Gastroesophageal sphincter (tissue), 4 donors: ENCODE measurements at regions not wholly inside any gene's neighbourhood (a gene's known extent, or its start where the extent isn't known, plus 50 kb on each side); places are given as distances from the start of the nearest gene placed in this dataset.
"Not testable (repeated sequence)": the region's sequence is repeated elsewhere in the genome, so short reads cannot be mapped to it uniquely, and the experiment has no call there.

Experiments
- ATAC-seq: fragments of 150-250 bp; one replicate; pipeline ENCODE4 v1.9.1; 2016; ENCODE audit warnings: mild to moderate bottlenecking, moderate library complexity
- H3K27ac ChIP-seq, 4 donors: fragments of 200-600 bp; sonication (generic) in 3 of 4; 1 replicate in 3 of 4; 2 replicates in 1 of 4; pipeline ENCODE4 v1.5.1; 2016 to 2019
- H3K27me3 ChIP-seq: fragments of 200-600 bp; sonication (generic); one replicate; pipeline ENCODE4 v1.5.1; 2019
- H3K36me3 ChIP-seq, 2 donors: fragments of 200-600 bp; sonication (generic); one replicate each; pipeline ENCODE4 v1.5.1; 2019; ENCODE audit warnings: control low read depth in 1 of 2
- H3K4me1 ChIP-seq, 3 donors: fragments of 200-600 bp; sonication (generic); 1 replicate in 2 of 3; 2 replicates in 1 of 3; pipeline ENCODE4 v1.5.1; 2016 to 2019; ENCODE audit warnings: control low read depth in 2 of 3
- H3K4me3 ChIP-seq, 2 donors: fragments of 200-600 bp; sonication (generic); one replicate each; pipeline ENCODE4 v1.5.1; 2019; ENCODE audit warnings: mild to moderate bottlenecking in 1 of 2, moderate library complexity in 1 of 2
- H3K9me3 ChIP-seq, 3 donors: fragments of 200-600 bp; sonication (generic); one replicate each; pipeline ENCODE4 v1.5.1; 2017 to 2019; ENCODE audit warnings: control low read depth in 2 of 3
- CTCF ChIP-seq, 4 experiments: fragments of 200-600 bp in 2 of 4; fragments of 450-650 bp in 2 of 4; sonication (generic) in 1 of 4; IDR thresholded peaks; one replicate each; pipeline ENCODE4 v1.5.1; 2017 to 2019; ENCODE audit warnings: antibody characterized with exemption in 4 of 4, mild to moderate bottlenecking in 2 of 4, moderate library complexity in 2 of 4
- EP300 ChIP-seq: sonication (generic); formaldehyde crosslinking; IDR thresholded peaks from one replicate; pipeline ENCODE4 v1.6.1; 2017; ENCODE audit warnings: antibody characterized with exemption, mild to moderate bottlenecking
- POLR2A ChIP-seq, 2 donors: fragments of 450-650 bp; IDR thresholded peaks; one replicate each; pipeline ENCODE4 v1.6.1; 2017; ENCODE audit warnings: antibody characterized with exemption in 2 of 2, mild to moderate bottlenecking in 2 of 2, moderate library complexity in 1 of 2
- POLR2AphosphoS5 ChIP-seq: sonication (generic); formaldehyde crosslinking; IDR thresholded peaks from one replicate; pipeline ENCODE4 v1.6.1; 2017; ENCODE audit warnings: antibody characterized with exemption
- WGBS, 2 donors: methylation state at CpG; one replicate each; pipeline ENCODE4 v1.1.5; 2018; ENCODE audit warnings: low coverage in 1 of 2; 5-methylcytosine and 5-hydroxymethylcytosine counted together

DNA sequence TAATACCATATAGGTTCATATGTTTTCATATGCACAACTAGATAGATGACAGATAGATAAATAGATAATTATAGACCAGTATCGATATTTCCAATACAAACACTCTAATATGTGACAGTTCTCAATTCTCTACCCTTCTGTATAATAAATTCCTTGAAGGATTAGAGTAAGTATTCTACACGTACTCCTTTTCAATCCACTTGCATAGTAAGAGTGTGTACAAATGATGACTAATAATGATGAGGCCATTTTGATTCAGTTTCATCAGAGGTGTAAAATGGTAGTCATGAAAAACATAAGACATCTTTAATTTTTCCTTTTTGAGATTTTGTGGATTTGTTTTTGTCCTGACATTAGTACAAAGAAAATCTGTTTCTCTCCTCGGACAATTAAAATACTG, 188.3 kb upstream of the WSB1 start:
- H3K36me3 ChIP-seq = no peaks in the 10 kb centered on the region
- TF ChIP-seq EP300 (no peak), POLR2AphosphoS5 (no peak), POLR2A (IDR thresholded peaks at IDR 0.05) (no peak), CTCF (IDR thresholded peaks at IDR 0.05) (no peak)
- no peak overlapping the region for H3K27ac ChIP-seq
- ATAC-seq = no peak
- H3K4me1 ChIP-seq = no peaks in the 10 kb centered on the region
- H3K4me3 ChIP-seq = no peak overlapping the region
- no peaks in the 10 kb centered on the region for H3K9me3 ChIP-seq
- H3K27me3 ChIP-seq = peaks cover 5% of the 10 kb centered on the region
- 54 to 56% methylated on average over 3 of the region's 3 CpGs for WGBS, 2 donors

DNA sequence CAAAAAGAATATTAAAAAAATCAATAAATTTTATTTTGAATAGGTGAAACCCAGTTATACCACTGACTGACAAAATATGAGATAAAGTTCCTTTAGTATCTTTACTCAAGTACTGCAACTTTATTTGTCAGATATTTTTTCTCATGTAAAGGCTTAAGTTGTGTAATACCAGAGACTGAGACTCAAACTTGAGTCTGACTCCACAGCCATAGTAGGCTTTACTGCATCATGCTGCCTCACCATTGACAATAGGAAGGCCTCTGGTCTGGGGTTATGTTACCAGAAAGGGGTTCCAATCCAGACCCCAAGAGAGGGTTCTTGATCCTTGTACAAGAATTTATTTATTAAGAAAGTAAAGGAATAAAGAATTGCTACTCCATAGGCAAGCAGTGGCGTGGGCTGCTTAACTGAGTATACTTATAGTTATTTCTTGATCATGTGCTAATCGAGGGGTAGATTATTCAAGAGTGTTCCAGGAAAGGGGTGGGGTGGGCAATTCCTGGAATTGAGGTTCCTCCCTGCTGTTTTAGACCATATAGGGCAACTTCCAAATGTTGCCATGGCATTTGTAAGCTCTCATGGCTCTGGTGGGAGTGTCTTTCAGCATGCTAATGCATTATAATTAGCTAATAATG, 187.4 kb upstream of the WSB1 start:
- Histone ChIP-seq H3K27me3 (peaks cover 5% of the 10 kb centered on the region), H3K27ac (no peak overlapping the region), H3K4me3 (no peak overlapping the region), H3K36me3 (no peaks in the 10 kb centered on the region), H3K4me1 (no peaks in the 10 kb centered on the region), H3K9me3 (no peaks in the 10 kb centered on the region)
- ATAC-seq = no peak
- WGBS, 2 donors = 23 to 80% methylated on average over 1 to 2 of the region's 2 CpGs
- TF ChIP-seq CTCF (IDR thresholded peaks at IDR 0.05) (no peak), POLR2AphosphoS5 (no peak), POLR2A (IDR thresholded peaks at IDR 0.05) (no peak), EP300 (no peak)

GRCh38 chr17:27106982-27107360, 186.9 kb upstream of the WSB1 start:
- ATAC-seq = no peak
- Histone ChIP-seq H3K4me1 (no peaks in the 10 kb centered on the region), H3K4me3 (no peak overlapping the region), H3K27me3 (peaks cover 5% of the 10 kb centered on the region), H3K9me3 (no peaks in the 10 kb centered on the region), H3K36me3 (no peaks in the 10 kb centered on the region), H3K27ac (no peak overlapping the region)
- no peak for TF ChIP-seq POLR2A (IDR thresholded peaks at IDR 0.05)
- no peak for TF ChIP-seq POLR2AphosphoS5
- no peak for TF ChIP-seq CTCF (IDR thresholded peaks at IDR 0.05)
- no peak for TF ChIP-seq EP300
- 63% methylated on average over 2 of the region's 2 CpGs; no CpG with 5 or more reads in 1 of the 2 donors for WGBS, 2 donors

GRCh38 chr17:27107386-27108328, 186.3 kb upstream of the WSB1 start:
- not testable (repeated sequence) for H3K36me3 ChIP-seq, H3K27ac ChIP-seq, H3K4me3 ChIP-seq, H3K9me3 ChIP-seq, ATAC-seq, H3K27me3 ChIP-seq, H3K4me1 ChIP-seq
- WGBS, 2 donors = 58 to 70% methylated on average over 2 of the region's 2 CpGs

DNA sequence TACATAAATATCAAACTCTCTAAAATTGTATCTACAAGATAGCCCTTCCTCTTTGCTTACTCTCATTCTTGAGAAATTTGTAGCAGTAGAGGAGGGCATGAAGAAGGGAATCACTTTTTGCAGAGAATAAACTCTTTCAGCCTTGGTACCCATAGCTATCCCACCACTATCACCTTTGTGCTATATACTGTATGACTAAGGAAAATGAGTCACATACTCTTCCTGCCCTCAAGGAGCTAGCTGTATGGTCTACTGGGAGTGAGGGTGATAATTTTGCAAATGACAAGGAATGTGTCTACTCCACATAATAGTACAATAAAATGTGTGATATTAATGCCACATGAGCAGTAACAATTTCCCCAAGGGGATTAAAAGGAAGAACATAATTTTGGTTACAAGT, 184.6 kb upstream of the WSB1 start:
- ATAC-seq = no peak
- TF ChIP-seq CTCF (IDR thresholded peaks at IDR 0.05) (no peak), POLR2A (IDR thresholded peaks at IDR 0.05) (no peak)

More for the DNA sequence above, 184.6 kb upstream of the WSB1 start:
- no peak overlapping the region for H3K4me3 ChIP-seq
- H3K9me3 ChIP-seq = no peaks in the 10 kb centered on the region
- peaks cover 5% of the 10 kb centered on the region for H3K27me3 ChIP-seq
- H3K36me3 ChIP-seq = no peaks in the 10 kb centered on the region
- no peaks in the 10 kb centered on the region for H3K4me1 ChIP-seq
- H3K27ac ChIP-seq = no peak overlapping the region
